Spleen (tissue), 7 donors: ENCODE measurements at regions not wholly inside any gene's neighbourhood (a gene's known extent, or its start where the extent isn't known, plus 50 kb on each side); places are given as distances from the start of the nearest gene placed in this dataset.

ENCODE experiments used
- CTCF ChIP-seq, 11 experiments: fragments of 200-600 bp in 7 of 11; fragments of 450-650 bp in 4 of 11; sonication (generic) in 4 of 11; IDR thresholded peaks in 8 of 11; conservative IDR thresholded peaks in 3 of 11; 1 replicate in 7 of 11; 2 replicates in 4 of 11; pipeline versions ENCODE4 v1.4.0 to v1.8.0; 2016 to 2021; ENCODE audit warnings: antibody characterized with exemption in 11 of 11, inconsistent platforms in 4 of 11, mild to moderate bottlenecking in 1 of 11
- POLR2A ChIP-seq, 3 donors: fragments of 450-650 bp; IDR thresholded peaks; one replicate each; pipeline ENCODE4 v1.5.1; 2017; ENCODE audit warnings: antibody characterized with exemption in 3 of 3, mild to moderate bottlenecking in 1 of 3
- donor health status: DM: no; HTN: no; CAD: no; lungs with moderate emphysema.
- donor health status: DM: no; HTN: no; CAD: no.
- donor health status: DM: no; HTN: no; CAD: no.

DNA sequence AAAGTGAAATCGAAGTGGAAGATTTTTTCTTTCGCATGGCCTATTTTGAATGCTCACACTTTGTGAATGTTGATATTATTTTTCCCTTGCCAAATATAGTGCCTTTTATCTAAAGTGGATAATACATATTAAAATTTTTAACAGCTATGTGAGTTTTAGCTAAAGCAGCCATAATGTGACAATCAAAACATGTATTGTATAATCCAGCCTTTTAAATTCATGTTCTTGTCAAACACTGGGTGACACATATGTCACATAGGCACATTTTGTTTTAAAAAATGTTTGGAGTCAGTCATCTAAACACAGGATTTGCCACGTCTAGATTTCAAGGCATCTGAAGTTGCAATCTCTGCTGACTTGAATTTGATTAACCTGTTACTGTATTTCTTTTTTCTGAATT is 1256.6 kb downstream of the SLITRK1 start:
- TF ChIP-seq POLR2A (IDR thresholded peaks at IDR 0.05): no peak
- no peak for TF ChIP-seq CTCF (IDR thresholded peaks at IDR 0.05 in 8 of 11, conservative IDR thresholded peaks at IDR 0.05 in 3 of 11)
